ENCODE measurements at regions not wholly inside any gene's neighbourhood (a gene's known extent, or its start where the extent isn't known, plus 50 kb on each side); places are given as distances from the start of the nearest gene placed in this dataset.

GRCh38 chr3:75981401-75981800 is 196.1 kb upstream of the ZNF717 start:
- no peak for TF ChIP-seq POLR2AphosphoS5 (IDR thresholded peaks at IDR 0.05; ENCODE audit: low read depth, low read length)
- TF ChIP-seq POLR2A (IDR thresholded peaks at IDR 0.05; ENCODE audit: low read depth, low read length) = no peak
- TF ChIP-seq TAF1 (IDR thresholded peaks at IDR 0.05; ENCODE audit: low read depth, low read length) = no peak
- TF ChIP-seq PAX5 (IDR thresholded peaks at IDR 0.05; ENCODE audit: insufficient read depth, low read length, severe bottlenecking) = no peak
- TF ChIP-seq SPI1 (IDR thresholded peaks at IDR 0.05; ENCODE audit: low read depth, low read length) = no peak
- no peak for TF ChIP-seq POU2F2 (IDR thresholded peaks at IDR 0.05; ENCODE audit: low read depth, low read length)
